HG03280 (cell line): ENCODE measurements at regions not wholly inside any gene's neighbourhood (a gene's known extent, or its start where the extent isn't known, plus 50 kb on each side); places are given as distances from the start of the nearest gene placed in this dataset.

ENCODE experiments used
- ATAC-seq: cut with Tn5 transposase; IDR thresholded peaks from one replicate; pipeline ENCODE4 v1.9.1; 2021; ENCODE audit warnings: mild to moderate bottlenecking, moderate library complexity; ENCODE audit not compliant: unreplicated experiment

DNA sequence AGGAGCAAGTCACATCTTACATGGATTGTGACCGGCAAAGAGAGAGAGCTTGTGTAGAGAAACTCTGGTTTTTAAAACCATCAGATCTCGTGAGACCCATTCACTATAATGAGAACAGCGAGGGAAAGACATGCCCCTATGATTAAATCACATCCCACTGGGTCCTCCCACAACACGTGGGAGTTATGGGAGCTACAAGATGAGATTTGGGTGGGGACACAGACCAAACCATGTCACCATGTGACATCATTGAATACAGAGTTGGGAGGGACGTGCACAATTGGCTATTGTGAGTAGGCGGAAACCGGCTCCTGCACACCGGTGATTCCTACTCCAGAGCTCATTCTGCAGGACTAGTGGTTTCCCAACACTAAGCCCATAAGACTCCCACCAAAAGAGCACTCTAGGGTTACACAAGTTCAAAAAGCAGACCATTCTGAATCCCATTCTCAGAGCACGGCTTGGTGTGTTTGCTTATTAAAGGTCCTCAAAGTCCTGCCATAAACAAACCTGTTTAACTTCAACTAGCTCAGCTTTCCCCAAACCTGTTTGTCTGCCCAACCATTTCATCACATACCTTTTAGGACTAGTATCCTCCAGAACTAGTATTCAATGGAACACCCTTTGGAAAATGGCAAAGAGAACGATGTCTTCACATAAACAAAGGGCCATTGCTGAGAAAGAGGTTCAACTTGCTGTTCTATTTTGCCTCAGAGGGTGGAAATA lies 167.6 kb downstream of the TLE3 start:
- ATAC-seq: no peak

DNA sequence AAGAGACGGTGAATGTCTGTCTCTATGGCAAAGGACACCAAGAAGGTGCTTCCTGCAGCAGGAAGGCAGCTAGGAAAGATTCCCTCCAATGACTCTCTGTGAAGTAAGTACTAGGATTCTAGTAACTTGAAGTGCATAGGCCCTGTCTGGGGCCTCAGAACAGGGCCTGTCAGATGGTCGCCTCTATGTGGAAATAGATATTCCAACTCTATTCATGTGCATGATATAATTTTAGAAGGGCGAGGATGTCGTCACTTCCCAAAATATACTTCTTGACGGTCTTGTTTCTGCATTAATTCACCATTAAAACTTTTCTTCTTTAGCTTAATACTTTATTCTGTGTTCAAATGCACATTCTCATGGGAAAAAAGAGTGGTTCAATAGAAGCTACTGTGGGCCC lies 167.0 kb downstream of the TLE3 start:
- ATAC-seq: no peak

DNA sequence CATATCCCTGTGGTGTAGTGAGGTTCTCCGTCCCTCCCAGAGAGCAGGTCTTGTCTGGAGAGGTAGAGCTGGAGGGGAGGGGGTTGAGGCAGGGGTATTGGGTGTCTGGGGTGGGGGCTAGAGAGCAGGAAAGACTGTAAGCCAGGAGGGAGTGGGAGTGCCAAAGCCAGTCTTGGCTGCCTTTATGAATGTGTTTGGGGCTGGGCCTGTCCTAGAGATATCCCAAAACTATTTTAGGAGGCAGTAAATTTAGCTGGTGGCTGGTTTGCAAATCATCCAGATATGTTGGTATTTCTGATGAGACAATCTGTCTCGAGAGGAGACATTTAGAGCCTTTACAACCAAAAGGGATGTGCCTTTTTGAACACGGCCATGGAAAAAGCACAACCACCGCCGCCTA lies 166.6 kb downstream of the TLE3 start:
- ATAC-seq: no peak

DNA sequence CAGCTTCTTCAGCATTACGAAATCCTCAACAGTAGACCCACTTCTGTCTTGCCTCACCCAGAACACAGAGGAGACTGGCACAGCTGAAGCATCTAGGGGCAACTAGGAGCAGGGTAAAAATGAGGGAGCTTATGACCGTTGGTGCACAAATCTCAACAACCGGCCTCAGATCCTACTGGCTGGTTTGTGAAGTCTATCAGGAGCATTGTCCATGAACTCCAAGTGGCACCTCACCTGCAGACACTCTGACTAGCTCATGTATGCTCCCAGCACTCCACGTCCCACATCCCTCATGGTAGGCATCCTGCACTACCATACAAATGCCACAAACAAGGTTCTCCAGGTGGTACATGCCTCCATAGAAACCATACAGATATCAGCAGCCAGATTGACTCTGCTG lies 163.1 kb downstream of the TLE3 start:
- ATAC-seq: no peak

DNA sequence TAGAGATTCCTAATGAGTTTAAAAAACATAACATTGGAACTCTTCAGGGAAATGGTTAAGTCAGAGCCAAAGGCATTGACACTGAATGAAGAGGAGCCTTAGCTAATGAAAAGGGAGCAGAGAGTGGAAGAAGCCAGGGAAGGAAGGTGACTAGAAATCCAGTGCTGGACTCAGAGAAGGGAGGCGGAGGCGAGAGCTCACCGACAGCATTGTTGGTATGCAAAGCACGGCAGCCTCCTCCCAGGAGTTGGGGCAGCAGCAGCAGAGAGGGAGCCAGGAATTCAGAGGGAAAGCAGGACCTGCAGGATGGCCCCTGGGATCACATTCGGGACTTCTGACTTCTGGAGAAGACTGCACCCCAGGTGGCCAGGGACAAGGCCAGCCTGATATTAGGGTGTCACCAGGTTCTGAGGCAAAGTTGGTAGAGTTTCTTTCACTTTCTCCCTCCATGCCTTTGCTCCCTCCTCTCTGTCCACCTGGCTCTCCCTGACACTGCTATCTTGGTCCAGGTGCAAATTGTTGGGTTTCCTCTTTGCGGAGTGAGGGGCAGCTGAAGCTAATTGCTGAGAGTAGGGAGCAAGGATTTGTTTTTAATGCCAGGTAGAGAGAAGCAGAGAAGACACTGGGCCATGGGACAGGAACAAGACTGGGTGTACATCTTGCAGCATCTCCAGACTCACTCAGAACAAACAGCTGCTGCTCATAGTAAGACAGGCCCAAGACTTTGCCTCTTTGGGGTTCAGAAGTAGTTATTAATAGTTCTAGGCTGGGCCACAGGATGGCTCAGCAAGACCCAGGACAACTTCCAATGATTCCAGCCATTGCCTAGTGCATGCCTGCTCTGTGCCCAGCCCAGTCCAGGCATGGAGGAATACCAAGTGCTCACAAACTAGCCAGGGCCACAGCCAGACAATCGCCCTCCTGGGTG lies 157.9 kb downstream of the TLE3 start:
- no peak for ATAC-seq

DNA sequence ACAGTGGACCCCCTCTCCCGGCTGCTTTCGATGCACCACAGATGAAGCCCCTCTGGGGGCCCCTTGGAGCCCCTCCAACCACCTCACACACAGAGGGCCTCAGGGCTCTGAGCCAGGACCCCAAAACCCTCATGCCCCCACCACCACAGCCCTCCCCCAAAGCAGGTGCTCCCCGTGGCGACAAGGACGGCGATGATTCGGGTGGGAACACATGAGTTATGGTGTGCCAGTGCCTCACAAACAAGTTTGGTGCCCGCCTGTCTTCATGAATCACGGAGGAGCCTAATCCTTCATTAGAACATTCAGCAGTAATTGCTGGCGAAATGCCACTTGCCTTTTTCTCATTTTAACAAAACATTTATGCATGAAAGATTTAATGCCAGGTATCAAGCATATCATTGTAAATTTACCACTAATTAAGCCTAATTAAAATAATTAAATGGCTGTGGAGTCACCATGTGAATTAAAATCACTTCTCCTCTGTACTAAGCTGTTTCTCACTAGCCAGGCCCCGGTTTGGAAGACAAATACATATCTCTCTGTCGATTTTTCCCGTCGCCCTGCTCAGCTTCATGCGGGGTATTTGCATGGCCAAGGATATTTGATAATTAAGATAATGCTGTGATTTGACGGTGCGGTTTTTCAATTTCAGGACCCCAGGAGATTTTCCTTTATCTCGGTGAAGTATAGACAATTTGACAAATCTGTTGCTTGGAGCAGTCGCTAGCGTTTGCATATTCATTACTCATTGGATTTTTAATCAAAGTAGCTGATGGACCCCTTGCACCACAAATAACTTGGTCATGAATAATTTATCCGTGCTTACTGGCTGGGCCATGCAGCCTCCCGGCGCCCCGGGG lies 157.0 kb downstream of the TLE3 start:
- ATAC-seq: no peak

DNA sequence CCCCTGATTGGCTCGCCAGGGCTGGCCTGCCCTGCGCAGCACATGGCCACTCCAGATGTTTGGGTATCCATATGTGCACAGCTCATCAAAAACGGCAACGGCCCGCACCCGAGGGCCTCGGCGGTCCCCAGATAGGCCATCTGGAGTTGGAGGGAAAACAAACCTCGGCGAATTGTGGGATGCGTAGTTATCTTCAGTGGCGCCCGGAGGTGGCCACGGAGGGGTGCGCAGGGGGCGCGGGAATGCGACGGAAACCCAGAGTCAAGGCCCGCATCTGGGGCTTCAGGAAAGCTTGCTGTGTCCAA lies 156.5 kb downstream of the TLE3 start:
- no peak for ATAC-seq

DNA sequence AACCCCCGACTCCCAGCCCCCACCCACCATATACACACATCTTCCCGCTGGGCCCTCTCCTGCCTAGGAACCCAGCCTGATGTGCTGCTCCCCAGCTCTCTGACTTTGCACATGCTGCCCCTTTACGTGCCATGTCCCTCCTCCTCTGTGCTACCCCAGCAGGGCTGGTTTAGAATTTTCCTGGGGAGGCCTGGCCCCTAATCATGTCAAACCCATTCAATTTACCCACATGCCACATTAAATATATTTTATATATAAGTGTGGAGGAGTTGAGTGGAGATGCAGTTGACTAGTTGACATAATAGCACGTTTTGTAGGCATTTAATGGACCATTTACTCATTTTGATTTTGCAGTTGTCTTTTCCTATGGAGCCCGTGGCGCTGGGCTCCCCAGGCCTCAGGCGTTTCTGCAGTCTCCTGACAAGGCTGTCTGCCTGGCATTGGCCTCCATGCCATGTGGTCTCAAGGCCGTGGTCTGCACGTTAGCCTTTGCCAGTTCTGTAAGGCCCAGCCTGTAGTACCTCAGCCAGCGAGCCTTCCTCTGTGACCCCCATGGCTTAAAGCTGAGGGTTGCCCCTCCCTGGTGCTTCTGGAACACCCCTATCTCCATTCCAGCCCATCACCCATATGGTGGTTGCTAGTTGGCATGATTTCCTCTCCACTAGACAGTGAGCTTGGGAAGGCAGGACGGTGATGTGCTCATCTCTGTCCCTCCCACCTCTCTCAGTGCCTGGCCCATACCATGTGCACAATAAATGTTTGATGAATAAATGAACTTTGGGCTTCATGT lies 155.8 kb downstream of the TLE3 start:
- ATAC-seq: no peak

DNA sequence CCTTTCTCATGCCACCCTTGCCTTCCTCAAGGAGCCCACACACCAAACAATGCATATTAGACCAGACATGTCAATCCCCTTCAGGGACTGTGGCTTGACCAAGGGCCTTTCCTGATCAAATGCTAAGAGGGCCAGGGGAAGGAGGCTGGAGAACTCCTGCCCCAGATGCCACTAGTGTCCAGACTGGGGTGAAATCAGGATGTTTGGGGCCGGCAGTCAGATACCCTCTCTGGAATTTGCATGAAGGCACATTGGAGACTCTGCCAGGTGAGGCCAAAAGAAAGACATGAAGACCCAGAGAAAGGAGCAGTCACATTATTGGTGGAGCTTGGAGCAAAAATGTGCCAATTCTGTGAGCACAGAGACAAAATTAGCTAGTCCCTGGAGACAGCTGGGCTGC lies 154.1 kb downstream of the TLE3 start:
- no peak for ATAC-seq

DNA sequence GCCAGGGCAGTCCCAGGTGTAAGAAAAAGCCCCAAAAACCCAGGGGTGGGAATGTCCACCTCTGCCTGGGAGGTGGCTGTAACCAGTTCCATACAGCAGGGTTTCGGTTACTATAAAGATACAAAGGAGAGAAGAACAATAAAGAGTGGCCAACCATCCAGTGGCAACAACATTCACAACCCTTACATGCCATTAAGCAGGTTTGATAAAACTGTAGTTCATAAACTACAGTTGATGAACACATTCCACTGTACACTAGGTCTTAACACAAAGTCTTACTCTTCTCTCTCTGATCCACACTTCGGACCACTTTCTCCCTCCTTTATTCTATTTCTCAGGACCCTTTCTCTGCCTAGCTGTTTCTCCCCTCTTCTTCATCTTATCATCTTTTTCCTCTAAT lies 152.0 kb downstream of the TLE3 start:
- no peak for ATAC-seq

DNA sequence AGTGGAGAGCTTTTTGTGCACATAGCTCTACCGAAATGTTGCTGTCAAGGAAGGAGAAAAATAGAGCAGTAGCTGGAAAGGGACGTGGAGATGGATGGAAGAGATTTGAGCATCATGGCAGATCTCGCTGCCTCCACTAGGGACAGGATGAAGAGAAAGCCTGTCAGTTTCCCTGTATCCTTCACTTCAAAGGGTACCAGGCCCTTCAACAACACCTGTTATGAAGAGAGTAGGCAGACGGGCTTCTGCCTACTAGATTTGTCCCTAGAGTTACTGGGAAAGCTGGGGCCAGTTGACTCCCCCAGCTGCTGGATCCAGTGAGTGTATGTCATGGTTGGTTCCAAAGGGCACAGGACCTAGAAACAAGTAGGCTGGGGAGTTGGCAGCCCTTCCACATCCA lies 150.8 kb downstream of the TLE3 start:
- no peak for ATAC-seq

DNA sequence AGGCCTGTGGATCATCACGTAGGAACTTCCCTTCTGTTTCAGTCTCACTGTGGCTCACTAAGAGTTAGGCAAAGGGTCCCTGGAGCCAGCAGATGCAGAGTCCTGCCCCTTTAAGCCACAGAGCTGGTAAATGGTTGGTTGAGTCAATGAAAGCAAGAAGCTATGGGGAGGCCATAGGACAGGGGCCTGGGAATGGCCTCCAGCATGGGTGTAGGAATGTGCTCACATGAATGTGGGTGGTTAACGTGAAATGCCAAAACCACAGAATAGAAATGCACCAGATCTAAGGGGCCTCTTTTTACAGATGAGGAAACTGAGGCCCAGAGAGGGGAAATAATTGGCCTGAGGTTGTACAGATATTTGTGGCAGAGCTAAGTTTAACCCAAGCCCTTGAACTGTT lies 150.3 kb downstream of the TLE3 start:
- no peak for ATAC-seq

DNA sequence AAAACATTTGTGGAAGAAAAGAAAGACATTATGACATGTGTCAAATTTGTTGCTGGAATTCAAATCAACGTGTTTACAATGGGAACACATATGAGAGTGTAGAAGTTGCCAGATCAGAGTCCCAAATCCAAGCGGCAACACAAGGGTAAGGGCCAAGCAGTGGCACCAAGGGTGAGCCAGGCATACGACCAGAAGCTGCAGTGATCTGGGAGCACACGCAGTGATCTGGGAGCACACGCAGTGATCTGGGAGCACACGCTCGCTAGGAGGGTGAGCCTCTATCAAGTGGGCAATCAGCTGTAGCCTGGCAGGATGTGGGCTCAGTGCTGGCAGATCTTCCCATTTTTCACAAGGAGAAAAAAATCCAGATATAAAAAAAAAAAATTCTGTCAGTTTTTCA lies 148.2 kb downstream of the TLE3 start:
- no peak for ATAC-seq

DNA sequence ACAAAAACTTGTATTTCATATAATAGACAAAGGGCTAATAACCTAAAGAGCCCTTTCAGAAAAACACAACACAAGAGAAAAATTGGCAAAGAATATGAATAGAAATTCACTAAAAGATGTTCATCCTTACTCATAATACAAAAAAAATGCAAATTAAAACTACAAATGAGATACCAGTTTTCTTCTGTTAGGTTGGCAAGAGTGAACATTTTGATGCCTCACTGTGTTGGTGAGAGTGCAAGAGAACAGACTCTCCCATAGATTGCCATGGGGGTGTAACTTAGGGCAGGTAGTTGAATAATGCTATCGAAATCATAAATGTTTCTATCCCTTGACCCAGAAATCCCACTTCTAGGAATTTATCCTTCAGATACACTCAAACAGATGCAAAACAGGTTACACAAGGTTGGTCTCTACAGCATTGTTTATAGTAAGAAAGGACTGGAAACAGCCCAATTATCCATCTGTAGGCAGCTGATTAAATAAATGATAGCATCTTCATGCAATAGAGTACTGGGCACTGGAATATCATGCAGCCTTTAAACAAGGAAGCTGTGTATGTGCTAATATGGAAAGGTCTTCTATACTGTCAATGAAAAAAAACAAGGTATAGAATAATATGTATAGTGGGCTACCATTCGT lies 146.3 kb downstream of the TLE3 start:
- ATAC-seq: no peak

DNA sequence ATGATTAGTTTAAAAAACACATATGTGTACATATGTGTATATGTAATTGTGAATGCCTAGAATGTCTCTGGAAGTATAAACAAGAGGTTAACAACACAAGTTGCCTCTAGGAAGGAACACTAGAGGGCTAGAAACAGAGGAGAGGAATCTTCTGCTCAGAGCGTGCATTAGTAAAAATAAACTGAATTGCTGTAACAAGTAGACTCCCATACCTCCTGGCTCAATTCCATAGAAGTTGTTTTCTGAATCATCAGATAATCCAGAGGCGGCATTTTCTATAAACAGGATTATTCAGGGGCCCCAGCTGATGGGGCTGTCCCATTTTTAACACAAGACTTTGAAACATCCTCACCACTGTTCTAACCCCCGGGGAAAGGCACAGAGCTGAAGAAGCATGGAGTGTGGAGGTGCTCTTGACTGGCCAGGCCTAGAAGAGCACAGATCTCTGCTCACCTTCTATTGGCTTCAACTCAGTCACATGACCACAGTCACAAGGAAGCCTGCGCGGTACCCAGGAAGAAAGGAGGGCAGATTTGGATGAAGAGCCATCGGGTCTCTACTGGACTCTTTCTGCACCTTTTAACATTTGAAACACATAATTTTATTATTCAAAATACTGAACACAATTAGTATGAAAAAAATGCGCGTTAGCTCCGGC lies 145.7 kb downstream of the TLE3 start:
- no peak for ATAC-seq

DNA sequence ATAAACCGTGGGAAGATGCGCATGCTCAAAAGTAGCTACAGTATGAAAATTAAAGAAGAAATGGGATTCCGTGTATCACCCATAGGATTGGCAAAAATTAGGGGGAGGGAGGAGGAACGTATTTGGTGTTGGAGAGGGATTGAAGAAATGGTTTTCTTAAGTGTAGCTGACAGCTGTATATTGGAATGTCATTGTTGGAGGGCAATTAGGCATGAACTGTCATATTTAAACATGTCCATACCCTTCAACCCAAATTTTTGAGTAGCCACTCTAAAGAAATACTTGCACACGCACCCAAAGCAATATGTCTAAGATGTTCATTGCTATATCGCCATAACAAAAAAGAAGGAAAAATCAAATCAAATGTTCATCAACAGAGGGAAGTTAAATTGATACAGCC lies 144.7 kb downstream of the TLE3 start:
- ATAC-seq: no peak

DNA sequence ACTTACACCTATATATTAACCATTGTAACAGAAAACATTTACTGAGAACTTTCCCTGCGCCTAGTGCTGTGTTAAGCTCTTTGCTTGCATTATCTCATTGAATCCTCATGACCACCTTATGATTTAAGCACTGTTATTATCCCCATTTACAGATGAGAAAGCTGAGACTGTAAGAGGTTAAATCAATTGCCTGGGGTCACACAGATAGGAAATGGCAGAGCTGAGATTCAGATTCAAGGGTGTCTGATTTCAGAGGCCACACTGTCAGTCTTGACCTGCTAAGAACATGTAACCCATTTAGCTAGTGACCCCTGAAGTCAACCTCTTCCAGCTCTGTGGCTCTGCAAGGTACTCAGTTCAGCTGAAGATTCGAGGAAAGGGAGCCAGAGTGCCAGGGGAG lies 143.9 kb downstream of the TLE3 start:
- ATAC-seq: no peak

DNA sequence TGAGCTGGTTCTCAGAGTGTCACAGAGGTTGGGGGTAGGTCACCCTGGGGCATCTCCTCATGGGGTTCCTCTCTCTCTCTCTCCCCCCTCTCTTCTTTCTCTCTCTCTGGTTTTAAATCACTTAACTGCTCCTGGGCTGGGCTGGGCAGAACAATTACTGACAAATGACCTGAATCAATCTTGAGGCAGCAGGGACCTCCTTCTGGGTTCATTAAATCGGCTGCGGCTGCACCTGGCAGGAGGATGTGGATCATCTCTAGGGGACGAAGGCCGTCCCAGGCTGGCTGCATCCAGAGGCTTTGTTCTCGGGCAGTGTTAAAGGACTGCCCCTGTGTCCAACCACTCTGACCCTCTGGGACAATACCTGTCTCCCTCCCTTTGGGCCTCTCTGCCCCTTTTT lies 143.1 kb downstream of the TLE3 start:
- ATAC-seq: no peak

DNA sequence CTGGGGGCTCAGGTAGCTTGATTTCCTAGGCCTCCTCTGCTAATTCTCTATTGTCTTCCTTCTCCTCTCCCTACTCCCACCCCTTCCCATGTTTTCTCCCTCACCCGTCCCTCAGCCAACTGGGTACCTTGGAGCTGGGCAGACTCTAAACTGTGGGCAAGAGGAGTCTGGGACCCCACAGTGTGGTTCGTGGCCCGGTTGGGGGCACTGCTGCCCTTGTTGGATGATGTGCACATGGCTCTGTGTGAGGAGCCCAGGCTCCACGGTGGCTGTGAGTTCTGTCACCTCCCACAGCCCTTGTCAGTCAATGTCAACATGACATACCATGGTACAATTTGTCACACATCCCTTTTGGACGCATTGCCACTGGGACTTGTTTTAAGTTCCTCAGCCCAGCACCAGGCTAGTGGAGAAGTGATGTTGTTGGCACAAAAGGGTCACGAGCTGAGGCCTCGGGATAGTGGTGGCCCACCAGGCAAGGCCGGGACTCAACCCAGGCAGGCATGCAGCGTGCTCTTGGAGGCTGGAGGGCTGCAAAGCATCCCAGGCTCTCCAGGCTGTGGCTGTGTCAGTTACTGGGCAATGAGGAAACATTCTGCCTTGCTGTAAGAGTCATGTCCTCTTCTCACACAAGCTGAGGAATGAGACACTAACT lies 142.3 kb downstream of the TLE3 start:
- ATAC-seq: no peak
